Stimulated activated naive CD8-positive, alpha-beta T cell treated with anti-CD3 and anti-CD28 coated beads, Interleukin-15, Interleukin-2, amounts not matched to agents 100 ng/mL and 50 ng/mL, for 24 hours (primary cell): ENCODE measurements at regions not wholly inside any gene's neighbourhood (a gene's known extent, or its start where the extent isn't known, plus 50 kb on each side); places are given as distances from the start of the nearest gene placed in this dataset.

Experiments used
- H3K27ac Mint-ChIP-seq: one replicate; pipeline ENCODE4 v1.8.0; 2021; ENCODE audit warnings: mild to moderate bottlenecking, mixed read lengths
- H3K27me3 Mint-ChIP-seq: one replicate; pipeline ENCODE4 v1.8.0; 2021; ENCODE audit warnings: mixed read lengths
- H3K36me3 Mint-ChIP-seq: one replicate; pipeline ENCODE4 v1.8.0; 2021; ENCODE audit warnings: low read depth, mixed read lengths
- H3K4me1 Mint-ChIP-seq: one replicate; pipeline ENCODE4 v1.8.0; 2021; ENCODE audit warnings: low read depth, mixed read lengths
- H3K4me3 Mint-ChIP-seq: one replicate; pipeline ENCODE4 v1.8.0; 2021; ENCODE audit warnings: mild to moderate bottlenecking, mixed read lengths
- H3K9me3 Mint-ChIP-seq: one replicate; pipeline ENCODE4 v1.8.0; 2021; ENCODE audit warnings: mixed read lengths

- Mint-ChIP-seq H3K9me3 (no peaks in the 10 kb centered on the region), H3K4me3 (no peak overlapping the region), H3K27me3 (no peaks in the 10 kb centered on the region), H3K27ac (no peak overlapping the region), H3K36me3 (no peaks in the 10 kb centered on the region), H3K4me1 (no peaks in the 10 kb centered on the region)
Measured at GRCh38 chr15:62453981-62454380, 288.9 kb upstream of the C2CD4B start.

DNA sequence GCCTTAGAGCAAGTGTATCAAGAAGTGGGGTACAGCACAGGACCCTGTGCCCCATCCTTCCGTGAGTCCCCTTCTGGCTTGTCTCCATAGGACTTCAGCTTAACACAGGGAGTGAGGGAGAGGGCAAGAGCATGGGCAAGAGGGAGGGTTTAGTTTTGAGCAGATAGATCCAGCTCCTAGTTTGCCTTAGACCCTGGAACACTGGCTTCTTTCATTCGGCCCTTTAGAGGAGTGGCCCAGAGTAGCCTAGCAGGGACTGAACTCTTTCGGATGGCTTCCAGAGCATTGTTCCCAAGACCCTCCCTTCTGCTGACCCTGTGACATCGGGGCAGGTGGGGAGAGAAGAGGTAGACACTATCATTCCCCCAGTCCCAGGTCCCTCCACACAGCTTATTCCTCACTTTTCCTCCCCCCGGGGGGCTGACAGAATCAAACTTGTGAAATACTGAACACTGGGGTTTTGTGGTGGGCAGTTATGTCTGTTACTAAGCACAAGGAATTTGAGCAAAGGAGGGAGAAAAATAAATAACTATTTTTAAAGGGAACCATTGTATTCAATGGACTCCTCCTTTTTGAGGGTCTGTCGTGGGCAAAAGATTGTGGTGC, 289.6 kb upstream of the C2CD4B start:
- Mint-ChIP-seq H3K9me3 (no peaks in the 10 kb centered on the region), H3K27ac (no peak overlapping the region)

DNA sequence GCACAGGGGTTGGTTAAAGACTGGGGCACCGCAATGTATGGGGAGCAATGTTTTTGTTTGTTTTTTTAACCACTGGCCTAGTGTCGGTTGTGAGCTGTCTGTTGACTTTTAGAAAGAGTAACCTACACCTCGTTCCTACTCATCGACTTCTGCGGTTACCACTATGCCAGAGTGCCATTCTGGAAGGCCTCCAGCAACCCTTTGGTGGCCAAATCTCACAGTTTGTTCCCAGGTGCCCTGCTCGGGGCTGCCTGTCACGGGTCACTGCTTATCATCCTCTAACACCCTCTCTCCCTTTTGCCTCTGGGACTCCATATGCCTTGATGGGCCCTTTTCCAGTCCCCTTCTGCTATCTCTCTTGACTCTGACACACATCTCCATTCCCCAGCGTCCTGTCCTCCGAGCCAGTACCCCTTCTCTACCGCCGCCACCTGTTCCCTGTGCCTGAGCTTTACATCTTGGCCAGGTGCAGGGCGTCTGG, 290.4 kb upstream of the C2CD4B start:
- Mint-ChIP-seq H3K4me1 (no peaks in the 10 kb centered on the region), H3K36me3 (no peaks in the 10 kb centered on the region), H3K9me3 (no peaks in the 10 kb centered on the region), H3K27me3 (no peaks in the 10 kb centered on the region), H3K4me3 (no peak overlapping the region), H3K27ac (no peak overlapping the region)

More for the DNA sequence above, 289.6 kb upstream of the C2CD4B start:
- Mint-ChIP-seq H3K27me3 (no peaks in the 10 kb centered on the region), H3K4me3 (no peak overlapping the region), H3K4me1 (no peaks in the 10 kb centered on the region), H3K36me3 (no peaks in the 10 kb centered on the region)

DNA sequence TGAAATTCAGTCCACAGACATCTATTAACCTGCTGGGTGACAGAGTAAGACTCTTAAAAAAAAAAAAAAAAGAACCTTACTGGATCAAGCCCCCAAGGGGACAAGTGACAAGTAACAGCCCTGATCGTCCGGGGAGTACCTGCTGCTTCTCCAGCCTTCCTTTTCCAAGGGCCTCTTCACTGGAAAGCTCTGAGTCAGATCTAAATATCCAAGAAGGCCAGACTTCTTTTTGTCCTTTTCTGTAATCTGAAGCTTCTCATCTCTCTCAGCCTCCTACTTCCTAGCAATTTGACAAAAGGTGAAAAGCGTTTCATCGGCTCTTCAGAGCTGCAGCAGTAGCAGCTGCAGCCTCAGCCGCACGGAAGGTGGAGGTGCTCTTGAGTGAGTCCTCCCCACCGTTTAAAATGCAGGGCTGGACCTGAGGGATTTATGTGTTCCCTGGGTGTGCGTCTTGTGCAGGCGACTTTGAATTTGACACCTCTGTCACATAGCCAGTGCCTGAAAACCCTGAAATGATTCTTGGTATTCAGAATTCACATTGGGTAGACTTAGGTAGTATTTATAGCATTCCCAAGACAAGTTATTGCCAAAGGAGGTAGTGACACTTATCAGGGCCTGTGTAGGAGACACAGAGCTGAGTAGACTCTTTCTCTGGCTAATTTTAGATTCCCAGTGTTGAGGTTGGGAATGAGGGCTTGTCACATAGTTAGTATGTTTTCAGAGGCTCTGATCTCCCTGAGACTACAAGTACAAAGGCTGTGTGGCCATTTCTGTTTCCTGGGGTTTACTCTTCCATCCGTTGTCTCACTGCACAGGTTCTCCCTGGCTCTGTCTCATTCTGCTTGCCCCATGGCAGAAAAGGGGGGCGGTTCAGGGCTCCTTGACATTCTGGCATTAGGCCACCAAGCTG, 291.2 kb upstream of the C2CD4B start:
- Mint-ChIP-seq H3K27me3 (no peaks in the 10 kb centered on the region), H3K27ac (no peak overlapping the region), H3K36me3 (no peaks in the 10 kb centered on the region), H3K9me3 (no peaks in the 10 kb centered on the region), H3K4me1 (no peaks in the 10 kb centered on the region), H3K4me3 (no peak overlapping the region)

DNA sequence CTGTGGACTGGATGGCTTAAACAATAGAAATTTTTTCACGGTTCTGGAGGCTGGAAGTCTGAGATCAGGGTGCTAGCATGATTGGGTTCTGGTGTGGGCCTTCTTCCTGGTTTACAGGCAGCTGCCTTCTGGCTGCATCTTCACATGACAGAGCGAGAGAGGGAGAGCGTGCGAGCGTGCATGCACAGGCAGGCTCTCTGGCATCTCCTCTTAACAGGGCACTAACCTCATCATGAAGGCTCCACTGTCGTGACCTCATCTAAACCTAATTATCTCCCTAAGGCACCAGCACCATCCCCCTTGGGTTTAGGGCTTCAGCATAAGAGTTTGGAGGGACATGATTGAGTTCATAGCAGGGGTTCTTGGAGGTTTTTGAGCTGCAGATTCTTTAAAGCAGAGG, 292.0 kb upstream of the C2CD4B start:
- Mint-ChIP-seq H3K4me3 (no peak overlapping the region), H3K27ac (no peak overlapping the region), H3K9me3 (no peaks in the 10 kb centered on the region), H3K36me3 (no peaks in the 10 kb centered on the region), H3K27me3 (no peaks in the 10 kb centered on the region), H3K4me1 (no peaks in the 10 kb centered on the region)

GRCh38 chr15:62459875-62460274, 294.8 kb upstream of the C2CD4B start:
- Mint-ChIP-seq H3K4me1 (no peaks in the 10 kb centered on the region), H3K36me3 (no peaks in the 10 kb centered on the region), H3K27ac (no peak overlapping the region)

DNA sequence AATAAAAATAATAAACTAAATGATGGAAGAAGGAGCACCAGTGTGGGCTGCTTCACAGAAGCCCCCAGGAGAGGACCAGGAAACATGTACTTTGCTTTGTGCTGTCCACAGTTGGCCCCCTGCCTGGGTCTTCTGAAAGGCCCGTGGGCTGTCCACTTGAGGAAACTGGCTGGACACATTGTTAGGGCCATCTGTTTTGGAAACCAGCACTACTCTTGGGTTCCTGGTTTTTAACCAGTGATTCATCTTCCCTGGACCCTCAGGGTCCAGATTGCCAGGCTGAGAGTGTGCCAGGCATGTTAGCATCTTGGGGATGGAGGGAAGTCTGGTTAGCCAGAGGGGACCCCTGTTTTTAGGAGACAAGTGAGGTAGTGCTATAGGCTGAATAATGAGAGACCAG, 297.2 kb upstream of the C2CD4B start:
- Mint-ChIP-seq H3K27ac (no peak overlapping the region), H3K36me3 (no peaks in the 10 kb centered on the region), H3K9me3 (no peaks in the 10 kb centered on the region), H3K27me3 (peaks cover 7% of the 10 kb centered on the region), H3K4me1 (no peaks in the 10 kb centered on the region), H3K4me3 (no peak overlapping the region)

More at GRCh38 chr15:62459875-62460274, 294.8 kb upstream of the C2CD4B start:
- H3K9me3 Mint-ChIP-seq: no peaks in the 10 kb centered on the region
- H3K27me3 Mint-ChIP-seq: peaks cover 2% of the 10 kb centered on the region
- no peak overlapping the region for H3K4me3 Mint-ChIP-seq

GRCh38 chr15:62462721-62463120, 297.6 kb upstream of the C2CD4B start:
- no peaks in the 10 kb centered on the region for H3K36me3 Mint-ChIP-seq
- no peak overlapping the region for H3K4me3 Mint-ChIP-seq
- no peak overlapping the region for H3K27ac Mint-ChIP-seq
- H3K9me3 Mint-ChIP-seq: no peaks in the 10 kb centered on the region
- no peaks in the 10 kb centered on the region for H3K4me1 Mint-ChIP-seq
- H3K27me3 Mint-ChIP-seq: peaks cover 7% of the 10 kb centered on the region

DNA sequence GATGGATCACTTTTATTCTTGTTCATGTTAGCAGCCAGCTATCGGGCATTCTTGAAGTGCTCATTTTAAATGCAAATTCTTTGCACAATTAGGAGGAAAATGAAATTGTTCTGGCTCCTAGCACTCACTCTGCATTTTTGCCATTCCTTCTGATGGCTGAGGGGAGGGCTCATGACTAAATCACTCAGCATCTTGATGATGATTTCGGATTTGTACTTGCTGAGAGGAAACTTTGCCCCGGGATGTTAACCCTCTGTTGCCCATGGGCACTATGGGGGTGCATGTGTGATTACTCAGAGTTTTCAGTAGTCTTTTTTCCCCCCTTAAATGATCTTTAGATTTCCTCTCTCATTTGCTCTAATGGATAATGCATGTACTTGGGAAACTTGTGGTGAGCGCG, 299.6 kb upstream of the C2CD4B start:
- H3K4me1 Mint-ChIP-seq: no peaks in the 10 kb centered on the region
- no peak overlapping the region for H3K27ac Mint-ChIP-seq
- H3K9me3 Mint-ChIP-seq: no peaks in the 10 kb centered on the region
- H3K27me3 Mint-ChIP-seq: peaks cover 7% of the 10 kb centered on the region
- H3K4me3 Mint-ChIP-seq: no peak overlapping the region
- H3K36me3 Mint-ChIP-seq: no peaks in the 10 kb centered on the region

DNA sequence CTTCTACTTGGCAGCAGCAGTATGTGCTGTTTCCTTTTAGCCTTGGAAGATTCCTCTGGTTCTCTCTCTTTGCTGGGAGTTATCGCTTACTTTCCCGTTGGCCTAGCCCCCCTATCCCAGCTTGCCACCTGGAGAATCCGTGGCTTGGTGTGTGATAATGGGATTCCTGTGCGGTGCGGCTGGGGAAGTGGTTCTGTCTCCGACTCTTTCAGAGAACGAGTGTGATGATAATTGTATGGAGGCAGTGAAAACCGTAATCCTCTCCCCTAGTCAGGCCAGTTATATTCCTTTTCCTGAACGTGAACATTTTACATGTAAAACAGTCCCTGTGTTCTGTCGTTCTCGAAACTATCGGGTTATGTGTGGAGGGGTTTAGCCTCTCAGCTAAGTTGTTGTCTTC, 300.1 kb upstream of the C2CD4B start:
- H3K36me3 Mint-ChIP-seq: no peaks in the 10 kb centered on the region
- H3K9me3 Mint-ChIP-seq: no peaks in the 10 kb centered on the region
- H3K27ac Mint-ChIP-seq: no peak overlapping the region
- peaks cover 7% of the 10 kb centered on the region for H3K27me3 Mint-ChIP-seq
- no peak overlapping the region for H3K4me3 Mint-ChIP-seq
- H3K4me1 Mint-ChIP-seq: no peaks in the 10 kb centered on the region

DNA sequence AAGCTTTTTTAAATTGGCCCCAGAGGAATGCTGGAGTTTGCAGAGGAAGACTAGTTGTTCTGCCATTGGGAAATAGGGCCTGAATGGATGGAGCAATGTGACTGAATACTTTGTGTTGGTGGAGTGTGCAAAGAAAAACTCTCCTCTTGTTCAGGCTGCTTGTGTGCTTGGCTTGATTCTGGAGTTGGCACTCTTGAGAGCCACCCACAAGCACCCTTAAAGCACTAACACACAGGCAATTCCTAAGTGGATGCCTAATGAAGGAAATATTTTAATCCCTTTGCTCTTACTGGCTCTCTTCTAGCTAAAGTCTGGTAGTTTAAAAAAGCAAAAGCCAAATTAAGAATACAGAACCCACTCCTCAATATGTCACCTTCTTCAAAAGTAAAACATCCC, 304.4 kb upstream of the C2CD4B start:
- H3K9me3 Mint-ChIP-seq: no peaks in the 10 kb centered on the region
- H3K4me3 Mint-ChIP-seq: no peak overlapping the region
- peaks cover 7% of the 10 kb centered on the region for H3K27me3 Mint-ChIP-seq
- H3K27ac Mint-ChIP-seq: no peak overlapping the region
- H3K36me3 Mint-ChIP-seq: no peaks in the 10 kb centered on the region
- H3K4me1 Mint-ChIP-seq: no peaks in the 10 kb centered on the region

GRCh38 chr15:62469874-62470688, 305.0 kb upstream of the C2CD4B start:
- Mint-ChIP-seq H3K9me3 (no peaks in the 10 kb centered on the region), H3K36me3 (no peaks in the 10 kb centered on the region), H3K27me3 (peaks cover 3% of the 10 kb centered on the region), H3K27ac (no peak overlapping the region), H3K4me3 (no peak overlapping the region), H3K4me1 (no peaks in the 10 kb centered on the region)

GRCh38 chr15:62472616-62473299, 307.7 kb upstream of the C2CD4B start:
- no peaks in the 10 kb centered on the region for H3K36me3 Mint-ChIP-seq
- no peak overlapping the region for H3K27ac Mint-ChIP-seq
- H3K4me1 Mint-ChIP-seq: no peaks in the 10 kb centered on the region
- H3K27me3 Mint-ChIP-seq: no peaks in the 10 kb centered on the region
- H3K4me3 Mint-ChIP-seq: no peak overlapping the region
- H3K9me3 Mint-ChIP-seq: no peaks in the 10 kb centered on the region

GRCh38 chr15:62474021-62474770, 309.1 kb upstream of the C2CD4B start:
- no peaks in the 10 kb centered on the region for H3K36me3 Mint-ChIP-seq
- no peaks in the 10 kb centered on the region for H3K4me1 Mint-ChIP-seq
- H3K4me3 Mint-ChIP-seq: no peak overlapping the region
- H3K9me3 Mint-ChIP-seq: no peaks in the 10 kb centered on the region
- H3K27me3 Mint-ChIP-seq: no peaks in the 10 kb centered on the region
- H3K27ac Mint-ChIP-seq: no peak overlapping the region
